ENCODE measurements at regions not wholly inside any gene's neighbourhood (a gene's known extent, or its start where the extent isn't known, plus 50 kb on each side); places are given as distances from the start of the nearest gene placed in this dataset.

- DNase-seq, result no peak
These were observed 1103.9 kb upstream of the GJE1 start for GRCh38 chr6:141028791-141029280.

GRCh38 chr6:141026504-141026903, 1106.2 kb upstream of the GJE1 start:
- DNase-seq, result no peak

DNA sequence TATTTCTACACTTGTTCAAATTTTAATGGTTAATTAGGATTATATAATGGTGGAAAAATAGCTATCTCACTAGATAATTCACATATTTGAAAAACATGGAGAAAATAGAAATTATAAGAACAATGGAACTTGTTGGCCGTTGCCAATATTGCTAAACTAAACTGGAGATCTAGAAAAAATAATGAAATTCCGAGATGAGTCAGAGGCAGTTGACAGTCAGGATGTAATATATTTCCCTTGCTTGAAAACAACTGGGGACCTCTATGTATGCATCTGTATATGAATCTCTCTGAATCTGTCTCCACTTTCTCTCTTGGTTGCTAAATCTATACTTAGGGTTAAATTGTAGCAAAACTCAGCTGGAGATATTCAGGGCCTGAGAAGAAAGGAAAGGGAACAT, 1108.2 kb upstream of the GJE1 start:
- DNase-seq, result no peak

- no peak for DNase-seq
These were observed 1114.8 kb upstream of the GJE1 start for GRCh38 chr6:141017941-141018340.

DNA sequence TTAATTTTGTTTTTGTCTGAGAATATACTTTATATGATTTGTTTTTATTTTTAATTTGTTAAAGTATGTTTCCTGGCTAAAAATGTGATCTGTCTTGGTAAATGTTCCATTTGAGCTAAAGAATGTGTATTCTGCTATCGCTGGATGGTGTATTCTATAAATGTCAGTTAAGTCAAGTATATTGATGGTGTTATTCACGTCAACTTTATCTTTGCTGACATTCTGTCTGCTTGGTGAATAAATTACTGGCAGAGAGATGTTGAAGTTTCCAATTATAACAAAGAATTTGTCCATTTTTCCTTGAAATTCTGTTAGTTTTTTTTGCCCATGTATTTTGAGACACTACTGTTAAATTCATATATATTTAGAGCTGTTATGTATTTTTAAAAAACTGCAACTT, 1131.8 kb upstream of the GJE1 start:
- DNase-seq, result no peak

- no peak for DNase-seq
These were observed 1139.2 kb upstream of the GJE1 start for GRCh38 chr6:140993515-140993914.

DNA sequence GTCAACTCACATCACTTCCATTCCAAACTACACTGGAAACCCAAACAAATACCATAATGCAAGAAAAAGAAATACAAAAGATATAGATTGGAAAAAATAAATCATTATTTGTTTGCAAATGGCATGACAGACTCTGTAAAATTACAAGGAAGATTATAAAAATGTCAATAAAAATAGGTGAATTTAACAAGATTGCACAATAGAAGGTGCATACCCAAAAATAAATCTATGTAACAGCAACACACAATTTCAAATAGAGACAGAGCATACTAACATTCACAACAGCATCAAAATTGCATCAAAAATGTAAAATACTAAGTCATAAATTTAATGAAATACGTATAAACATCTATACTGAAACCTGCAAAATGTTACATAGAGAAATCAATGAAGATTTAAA, 1140.0 kb upstream of the GJE1 start:
- DNase-seq, result no peak

- no peak for DNase-seq
These were observed 1143.9 kb upstream of the GJE1 start for GRCh38 chr6:140988780-140989179.

DNA sequence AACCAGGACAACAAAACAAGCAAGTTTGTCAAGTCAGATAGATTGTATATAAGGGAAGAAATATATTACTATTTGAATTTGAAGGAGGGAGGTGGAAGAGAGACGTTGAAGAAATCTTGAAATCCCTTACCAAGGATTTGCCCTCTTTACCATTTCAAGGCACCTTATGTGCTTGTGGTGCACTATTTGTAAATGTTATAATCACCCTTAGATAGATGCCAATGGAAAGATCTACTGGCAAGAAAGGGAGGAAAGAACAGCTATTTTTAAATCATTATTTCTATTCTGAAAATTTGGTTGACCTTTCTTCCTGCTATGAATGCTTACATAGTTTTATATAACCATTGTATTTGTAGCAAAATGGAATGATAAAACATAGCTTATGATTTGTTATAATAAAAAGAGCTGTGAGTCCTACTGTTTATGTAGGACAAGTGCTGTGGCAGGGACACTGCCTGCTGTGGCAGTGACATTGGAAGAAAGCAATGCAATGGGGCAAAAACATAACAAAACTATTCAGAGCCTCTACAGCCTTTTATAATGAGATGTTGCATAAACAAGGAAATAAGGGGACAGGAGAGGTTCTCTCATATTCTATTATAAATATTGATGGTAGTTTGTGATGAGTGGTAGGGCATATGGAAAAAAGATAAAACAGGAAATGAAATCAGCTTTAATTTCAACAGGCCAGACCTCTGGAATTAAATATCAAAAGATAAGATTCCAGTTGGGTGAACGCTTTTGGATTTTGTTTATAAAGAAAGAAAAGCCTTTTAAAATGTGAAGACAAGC, 1145.2 kb upstream of the GJE1 start:
- DNase-seq, result no peak

- no peak for DNase-seq
These were observed 1146.9 kb upstream of the GJE1 start for GRCh38 chr6:140985679-140986275.

DNA sequence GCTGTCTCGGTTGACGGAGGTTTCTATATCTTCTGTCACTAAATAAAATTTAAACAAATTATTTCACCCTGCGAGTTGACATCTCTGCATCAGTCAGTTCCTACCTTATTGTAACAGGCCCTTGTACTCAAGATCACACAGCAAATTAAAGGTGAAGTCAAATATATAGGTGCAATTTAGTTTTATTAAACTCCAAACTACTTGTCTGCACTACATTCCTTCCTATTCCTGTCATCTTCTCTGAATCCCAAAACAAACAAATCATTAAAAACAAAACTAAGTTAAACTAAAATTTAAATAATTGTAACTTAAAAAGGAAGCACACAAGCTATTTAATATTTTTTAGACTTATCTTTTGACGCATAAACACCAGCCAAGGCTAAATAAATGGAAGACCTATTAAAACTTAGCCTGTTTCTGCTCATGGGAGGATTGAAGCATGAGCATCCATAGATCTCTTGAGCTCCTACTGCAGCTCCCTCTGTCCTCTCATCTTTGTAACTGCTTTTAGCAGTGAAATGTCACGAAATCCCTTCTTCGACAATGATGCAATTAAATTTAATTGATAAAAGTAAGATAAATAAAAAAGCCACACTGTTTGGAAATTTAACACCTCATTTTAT, 1152.3 kb upstream of the GJE1 start:
- no peak for DNase-seq

GRCh38 chr6:140979642-140980091, 1153.1 kb upstream of the GJE1 start:
- DNase-seq, result no peak

GRCh38 chr6:140977403-140977802, 1155.3 kb upstream of the GJE1 start:
- DNase-seq, result no peak

DNA sequence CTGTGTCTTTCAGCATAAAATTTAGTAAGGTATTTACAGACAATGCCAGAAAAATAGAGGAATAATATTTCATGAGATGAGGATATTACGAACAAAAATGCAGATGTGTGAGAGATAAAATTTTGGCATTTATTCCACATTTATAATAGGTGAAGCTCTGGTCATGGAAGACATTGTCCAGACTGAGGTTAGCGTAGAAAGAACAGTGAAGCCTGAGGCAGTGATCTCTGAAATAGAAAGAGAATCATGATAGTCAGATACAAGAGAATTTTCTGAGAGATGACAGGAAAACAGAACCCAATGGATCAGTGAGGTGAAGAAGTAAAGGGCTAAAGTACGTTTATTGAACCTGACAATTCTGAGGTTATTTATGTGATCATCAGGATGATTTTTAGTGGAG, 1155.9 kb upstream of the GJE1 start:
- DNase-seq, result no peak

GRCh38 chr6:140970485-140970884, 1162.2 kb upstream of the GJE1 start:
- DNase-seq, result no peak

GRCh38 chr6:140968062-140968461, 1164.7 kb upstream of the GJE1 start:
- DNase-seq, result no peak

GRCh38 chr6:140966676-140967075, 1166.0 kb upstream of the GJE1 start:
- DNase-seq, result no peak

DNA sequence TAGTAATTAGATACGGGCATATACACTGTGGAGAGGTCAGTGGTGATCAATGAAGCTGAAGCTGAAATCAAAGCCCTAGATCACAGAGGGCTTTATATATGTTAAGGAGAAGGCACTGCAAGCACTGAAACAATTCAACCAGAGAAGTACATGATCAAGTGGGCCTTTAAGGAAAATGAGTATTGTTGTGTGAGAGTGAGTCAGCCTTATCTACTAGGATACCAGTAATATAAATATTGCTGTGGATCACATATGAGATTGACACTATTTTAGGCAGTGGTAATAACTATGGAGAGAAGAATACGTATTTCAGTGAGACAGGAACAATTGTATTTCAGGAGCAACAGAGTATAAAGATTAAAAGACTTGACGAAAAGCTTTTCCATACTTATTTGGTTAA, 1172.2 kb upstream of the GJE1 start:
- DNase-seq, result no peak

DNA sequence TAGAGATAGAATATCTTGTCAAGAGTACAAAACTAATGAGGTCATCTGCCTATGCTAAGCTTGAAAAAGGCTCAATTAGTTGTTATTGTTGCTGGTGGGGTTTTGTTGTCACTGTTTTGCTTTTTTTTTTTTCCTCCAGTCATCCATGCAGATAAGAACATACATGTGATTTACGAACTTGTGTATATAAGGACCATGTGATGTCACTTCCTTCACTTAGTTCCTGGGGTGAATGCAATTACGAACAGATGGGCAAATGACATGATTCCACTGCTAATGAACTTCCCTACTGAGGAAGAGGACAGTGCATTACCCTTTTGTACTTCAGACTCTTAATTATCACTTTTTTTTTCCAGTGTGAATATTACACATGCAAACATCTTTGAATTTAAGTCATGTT, 1175.3 kb upstream of the GJE1 start:
- no peak for DNase-seq

GRCh38 chr6:140956571-140957369, 1176.0 kb upstream of the GJE1 start:
- no peak for DNase-seq

GRCh38 chr6:140940251-140940925, 1192.3 kb upstream of the GJE1 start:
- no peak for DNase-seq

DNA sequence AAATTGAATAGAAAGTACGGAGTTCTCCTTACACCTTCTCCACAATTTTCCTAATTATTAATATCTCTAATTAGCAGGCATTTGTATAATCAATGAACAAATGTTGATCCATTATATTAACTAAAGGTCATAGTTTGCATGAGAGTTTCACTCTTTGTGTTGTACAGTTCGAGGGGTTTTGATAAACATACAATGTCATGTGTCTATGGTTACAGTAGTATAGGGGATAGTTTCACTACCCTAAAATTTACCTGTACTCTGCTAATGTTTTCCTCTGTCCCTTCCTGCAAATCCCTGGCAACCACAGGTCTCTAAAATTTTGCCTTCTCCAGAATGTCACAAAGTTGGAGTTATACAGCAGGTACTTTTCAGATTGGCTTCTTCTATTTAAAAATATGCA, 1199.8 kb upstream of the GJE1 start:
- no peak for DNase-seq

DNA sequence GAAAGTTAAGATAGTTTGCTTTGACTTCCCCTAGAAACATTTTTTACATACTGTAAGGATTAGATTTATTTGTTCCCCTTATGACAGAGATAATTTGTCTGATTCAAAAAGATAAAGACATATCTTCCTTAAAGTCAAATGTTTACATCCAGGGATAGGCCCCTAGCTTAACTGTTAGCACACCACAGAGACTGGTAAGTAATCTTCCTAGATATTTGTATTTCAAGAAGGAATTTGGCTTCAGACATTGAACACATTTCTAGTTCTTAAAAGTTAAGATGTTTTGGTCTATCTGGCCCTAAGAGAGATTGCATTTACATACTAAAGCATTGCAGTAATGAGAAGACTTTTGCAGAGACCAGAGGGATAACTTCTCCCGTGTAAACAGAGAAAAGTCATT, 1201.1 kb upstream of the GJE1 start:
- DNase-seq, result no peak
